ENCODE measurements at regions not wholly inside any gene's neighbourhood (a gene's known extent, or its start where the extent isn't known, plus 50 kb on each side); places are given as distances from the start of the nearest gene placed in this dataset.

- TF ChIP-seq, protein P1, sequence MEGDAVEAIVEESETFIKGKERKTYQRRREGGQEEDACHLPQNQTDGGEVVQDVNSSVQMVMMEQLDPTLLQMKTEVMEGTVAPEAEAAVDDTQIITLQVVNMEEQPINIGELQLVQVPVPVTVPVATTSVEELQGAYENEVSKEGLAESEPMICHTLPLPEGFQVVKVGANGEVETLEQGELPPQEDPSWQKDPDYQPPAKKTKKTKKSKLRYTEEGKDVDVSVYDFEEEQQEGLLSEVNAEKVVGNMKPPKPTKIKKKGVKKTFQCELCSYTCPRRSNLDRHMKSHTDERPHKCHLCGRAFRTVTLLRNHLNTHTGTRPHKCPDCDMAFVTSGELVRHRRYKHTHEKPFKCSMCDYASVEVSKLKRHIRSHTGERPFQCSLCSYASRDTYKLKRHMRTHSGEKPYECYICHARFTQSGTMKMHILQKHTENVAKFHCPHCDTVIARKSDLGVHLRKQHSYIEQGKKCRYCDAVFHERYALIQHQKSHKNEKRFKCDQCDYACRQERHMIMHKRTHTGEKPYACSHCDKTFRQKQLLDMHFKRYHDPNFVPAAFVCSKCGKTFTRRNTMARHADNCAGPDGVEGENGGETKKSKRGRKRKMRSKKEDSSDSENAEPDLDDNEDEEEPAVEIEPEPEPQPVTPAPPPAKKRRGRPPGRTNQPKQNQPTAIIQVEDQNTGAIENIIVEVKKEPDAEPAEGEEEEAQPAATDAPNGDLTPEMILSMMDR (IDR thresholded peaks at IDR 0.05 in 8 of 11, conservative IDR thresholded peaks at IDR 0.05 in 3 of 11) = no peak
- TF ChIP-seq POLR2A (IDR thresholded peaks at IDR 0.05) = no peak
- no peak for TF ChIP-seq POLR2AphosphoS5 (IDR thresholded peaks at IDR 0.05)
These were observed 258.1 kb downstream of the MSX2 start for GRCh38 chr5:174982485-174982884.

Data from spleen (tissue), 7 donors.